Parathyroid adenoma (tissue), 2 donors: ENCODE measurements at regions not wholly inside any gene's neighbourhood (a gene's known extent, or its start where the extent isn't known, plus 50 kb on each side); places are given as distances from the start of the nearest gene placed in this dataset.

Source experiments
- H2AFZ ChIP-seq: fragments of 300-600 bp; sonication (generic); one replicate; pipeline ENCODE4 v1.7.0; 2017; ENCODE audit warnings: antibody characterized with exemption, mild to moderate bottlenecking
- H3K27ac ChIP-seq: fragments of 300-600 bp; sonication (generic); one replicate; pipeline ENCODE4 v1.7.0; 2017
- H3K27me3 ChIP-seq: fragments of 300-600 bp; sonication (generic); one replicate; pipeline ENCODE4 v1.7.0; 2017; ENCODE audit warnings: low read length; ENCODE audit not compliant: control insufficient read depth, insufficient read depth
- H3K36me3 ChIP-seq: fragments of 300-600 bp; sonication (generic); one replicate; pipeline ENCODE4 v1.7.0; 2017; ENCODE audit warnings: low read length; ENCODE audit not compliant: control insufficient read depth, insufficient read depth
- H3K4me1 ChIP-seq: fragments of 300-600 bp; sonication (generic); one replicate; pipeline ENCODE4 v1.7.0; 2017; ENCODE audit warnings: control low read depth
- H3K4me2 ChIP-seq: fragments of 300-600 bp; sonication (generic); one replicate; pipeline ENCODE4 v1.7.0; 2017; ENCODE audit warnings: low read length
- H3K4me3 ChIP-seq: fragments of 300-600 bp; sonication (generic); one replicate; pipeline ENCODE4 v1.7.0; 2017; ENCODE audit warnings: low read depth, low read length
- H3K79me2 ChIP-seq: fragments of 300-600 bp; sonication (generic); one replicate; pipeline ENCODE4 v1.7.0; 2017; ENCODE audit warnings: control low read depth
- H3K9ac ChIP-seq: fragments of 300-600 bp; sonication (generic); one replicate; pipeline ENCODE4 v1.7.0; 2017; ENCODE audit warnings: mild to moderate bottlenecking
- H3K9me3 ChIP-seq: fragments of 300-600 bp; sonication (generic); one replicate; pipeline ENCODE4 v1.7.0; 2017; ENCODE audit warnings: low read length; ENCODE audit not compliant: control insufficient read depth
- TF ChIP-seq, protein P1 (sequence below): fragments of 300-600 bp; sonication (generic); IDR thresholded peaks from one replicate; pipeline ENCODE4 v1.7.0; 2017; ENCODE audit warnings: antibody characterized with exemption, mild to moderate bottlenecking
- donor health status: primary hyperparathyroidism.

DNA sequence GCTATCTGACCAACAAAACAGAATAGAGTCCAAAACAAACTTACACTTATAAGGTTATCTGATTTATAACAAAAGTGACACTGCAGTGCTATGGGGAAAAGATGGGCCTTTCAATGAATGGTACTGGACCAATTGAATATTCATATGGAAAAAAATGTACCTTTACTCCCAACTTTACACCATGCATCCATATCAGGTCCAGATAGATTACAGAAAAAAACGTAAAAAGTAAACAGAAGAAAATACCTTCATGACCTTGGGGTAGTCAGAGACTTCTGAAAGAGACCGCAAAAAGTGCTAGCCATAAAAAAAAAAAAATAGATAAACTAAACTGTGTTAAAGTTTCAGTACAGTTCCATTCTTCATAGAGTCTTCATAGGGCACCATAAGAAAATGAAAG lies 308.3 kb downstream of the GXYLT1 start:
- H3K27ac ChIP-seq: no peak overlapping the region
- no peaks in the 10 kb centered on the region for H3K79me2 ChIP-seq
- no peaks in the 10 kb centered on the region for H3K36me3 ChIP-seq
- TF ChIP-seq, protein P1, sequence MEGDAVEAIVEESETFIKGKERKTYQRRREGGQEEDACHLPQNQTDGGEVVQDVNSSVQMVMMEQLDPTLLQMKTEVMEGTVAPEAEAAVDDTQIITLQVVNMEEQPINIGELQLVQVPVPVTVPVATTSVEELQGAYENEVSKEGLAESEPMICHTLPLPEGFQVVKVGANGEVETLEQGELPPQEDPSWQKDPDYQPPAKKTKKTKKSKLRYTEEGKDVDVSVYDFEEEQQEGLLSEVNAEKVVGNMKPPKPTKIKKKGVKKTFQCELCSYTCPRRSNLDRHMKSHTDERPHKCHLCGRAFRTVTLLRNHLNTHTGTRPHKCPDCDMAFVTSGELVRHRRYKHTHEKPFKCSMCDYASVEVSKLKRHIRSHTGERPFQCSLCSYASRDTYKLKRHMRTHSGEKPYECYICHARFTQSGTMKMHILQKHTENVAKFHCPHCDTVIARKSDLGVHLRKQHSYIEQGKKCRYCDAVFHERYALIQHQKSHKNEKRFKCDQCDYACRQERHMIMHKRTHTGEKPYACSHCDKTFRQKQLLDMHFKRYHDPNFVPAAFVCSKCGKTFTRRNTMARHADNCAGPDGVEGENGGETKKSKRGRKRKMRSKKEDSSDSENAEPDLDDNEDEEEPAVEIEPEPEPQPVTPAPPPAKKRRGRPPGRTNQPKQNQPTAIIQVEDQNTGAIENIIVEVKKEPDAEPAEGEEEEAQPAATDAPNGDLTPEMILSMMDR: no peak
- no peaks in the 10 kb centered on the region for H3K27me3 ChIP-seq
- H3K4me1 ChIP-seq: no peaks in the 10 kb centered on the region
- no peaks in the 10 kb centered on the region for H3K9me3 ChIP-seq
- H3K4me2 ChIP-seq: no peak overlapping the region
- no peak overlapping the region for H3K4me3 ChIP-seq
- H3K9ac ChIP-seq: no peak overlapping the region
- no peak overlapping the region for H2AFZ ChIP-seq

DNA sequence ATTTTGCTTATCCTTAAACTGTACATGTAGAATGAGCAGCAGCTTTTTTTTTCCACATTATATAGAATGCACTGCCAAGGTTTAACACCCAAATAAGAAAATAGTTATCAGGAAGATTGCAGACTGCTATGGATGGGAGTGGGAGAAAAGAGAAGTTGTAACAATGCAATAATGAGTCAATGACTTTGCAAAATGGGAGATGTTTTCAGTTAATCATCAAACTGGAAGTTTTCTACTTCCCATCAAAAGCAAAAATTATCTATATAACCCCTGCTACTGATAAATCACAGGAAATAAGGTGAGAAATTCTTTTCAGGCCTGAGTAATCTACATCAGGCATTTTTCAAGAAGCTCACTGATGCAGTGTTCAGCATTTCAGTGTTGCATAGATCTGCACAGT lies 309.1 kb downstream of the GXYLT1 start:
- no peaks in the 10 kb centered on the region for H3K36me3 ChIP-seq
- TF ChIP-seq, protein P1: no peak
- no peaks in the 10 kb centered on the region for H3K9me3 ChIP-seq
- H3K4me2 ChIP-seq: no peak overlapping the region
- H2AFZ ChIP-seq: no peak overlapping the region
- no peaks in the 10 kb centered on the region for H3K27me3 ChIP-seq
- H3K4me3 ChIP-seq: no peak overlapping the region
- no peak overlapping the region for H3K27ac ChIP-seq
- no peak overlapping the region for H3K9ac ChIP-seq
- H3K79me2 ChIP-seq: no peaks in the 10 kb centered on the region
- H3K4me1 ChIP-seq: no peaks in the 10 kb centered on the region

DNA sequence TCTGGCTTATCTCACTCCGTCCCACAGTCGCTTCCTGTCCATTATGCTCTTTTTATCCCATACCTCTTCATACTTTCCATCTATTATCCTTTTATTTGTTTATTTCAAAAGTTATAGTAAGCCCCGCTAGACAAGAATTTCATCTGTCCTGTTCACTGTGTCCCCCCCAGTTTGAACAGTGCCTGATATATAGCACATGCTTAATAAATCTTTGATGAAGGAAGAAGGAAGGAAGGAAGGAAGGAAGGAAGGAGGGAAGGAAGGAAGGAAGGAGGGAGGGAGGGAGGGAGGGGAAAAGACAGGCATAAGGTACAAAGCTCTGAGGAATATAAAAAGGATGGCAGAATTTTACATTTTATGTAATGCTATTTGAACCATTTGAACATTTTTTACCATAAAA lies 324.7 kb downstream of the GXYLT1 start:
- no peaks in the 10 kb centered on the region for H3K4me1 ChIP-seq
- no peak overlapping the region for H3K4me3 ChIP-seq
- no peaks in the 10 kb centered on the region for H3K9me3 ChIP-seq
- H3K36me3 ChIP-seq: no peaks in the 10 kb centered on the region
- no peak overlapping the region for H2AFZ ChIP-seq
- H3K27me3 ChIP-seq: no peaks in the 10 kb centered on the region
- no peaks in the 10 kb centered on the region for H3K79me2 ChIP-seq
- TF ChIP-seq, protein P1: no peak
- no peak overlapping the region for H3K4me2 ChIP-seq
- no peak overlapping the region for H3K27ac ChIP-seq
- H3K9ac ChIP-seq: no peak overlapping the region

DNA sequence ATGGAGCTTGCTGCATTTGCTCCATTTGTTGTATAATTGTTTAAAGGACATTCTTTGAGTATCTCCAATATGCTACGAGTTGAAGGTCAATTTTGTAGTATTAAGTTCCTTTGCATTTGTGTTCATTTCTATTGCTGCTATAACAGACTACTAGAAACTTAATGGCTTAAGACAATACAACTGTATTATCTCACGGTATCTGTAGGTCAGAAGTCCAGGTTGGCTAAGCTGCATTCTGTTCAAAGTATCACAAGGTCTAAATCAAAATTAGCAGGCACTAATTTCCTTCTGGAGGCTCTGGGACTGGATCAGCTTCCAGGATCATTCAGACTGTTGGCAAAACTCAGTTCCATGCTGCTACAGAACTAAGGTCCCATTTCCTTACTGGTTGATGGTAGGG lies 340.6 kb downstream of the GXYLT1 start:
- Histone ChIP-seq H3K9ac (no peak overlapping the region), H3K27ac (no peak overlapping the region), H3K4me3 (no peak overlapping the region), H3K4me2 (no peak overlapping the region), H2AFZ (no peak overlapping the region), H3K27me3 (no peaks in the 10 kb centered on the region), H3K9me3 (no peaks in the 10 kb centered on the region), H3K79me2 (no peaks in the 10 kb centered on the region), H3K4me1 (no peaks in the 10 kb centered on the region), H3K36me3 (no peaks in the 10 kb centered on the region)
- TF ChIP-seq, protein P1: no peak

DNA sequence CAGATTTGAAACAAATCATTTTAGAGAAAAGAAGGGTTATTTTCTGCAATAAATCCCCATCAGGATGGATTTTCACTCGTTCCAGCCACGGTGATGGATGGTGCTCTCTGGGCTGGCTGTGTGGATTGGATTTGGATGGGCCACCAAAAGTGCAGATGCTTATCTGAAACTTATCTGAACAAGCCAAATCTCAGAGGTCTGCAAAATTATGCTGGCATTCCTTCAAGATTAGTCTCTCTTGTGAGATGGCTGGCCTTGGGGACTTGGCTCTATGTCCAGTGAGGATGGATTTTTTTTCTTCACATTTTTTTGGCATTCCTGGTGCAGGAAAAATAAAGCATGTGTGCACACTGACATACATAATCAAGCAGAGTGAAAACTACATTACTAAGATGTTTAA lies 341.9 kb downstream of the GXYLT1 start:
- TF ChIP-seq, protein P1: no peak

More for the DNA sequence above, 341.9 kb downstream of the GXYLT1 start:
- no peak overlapping the region for H3K4me3 ChIP-seq
- H3K36me3 ChIP-seq: no peaks in the 10 kb centered on the region
- H3K79me2 ChIP-seq: no peaks in the 10 kb centered on the region
- no peak overlapping the region for H3K9ac ChIP-seq
- no peaks in the 10 kb centered on the region for H3K4me1 ChIP-seq
- no peaks in the 10 kb centered on the region for H3K9me3 ChIP-seq
- no peaks in the 10 kb centered on the region for H3K27me3 ChIP-seq
- no peak overlapping the region for H3K4me2 ChIP-seq
- no peak overlapping the region for H3K27ac ChIP-seq
- no peak overlapping the region for H2AFZ ChIP-seq
